Lung (tissue), 11 donors: ENCODE measurements at regions not wholly inside any gene's neighbourhood (a gene's known extent, or its start where the extent isn't known, plus 50 kb on each side); places are given as distances from the start of the nearest gene placed in this dataset.

Experiments used
- ATAC-seq: fragments of 200-7000 bp; cut with Tn5 transposase; one replicate; pipeline ENCODE4 v1.9.1; 2020; ENCODE audit warnings: moderate number of reproducible peaks; ENCODE audit not compliant: insufficient read depth, low FRiP score
- DNase-seq, 3 donors: peaks; one replicate each; pipeline ENCODE4 v3.0.0-alpha.2; 2013 to 2017
- H3K27ac ChIP-seq, 2 donors: one replicate each; pipeline ENCODE4 v1.5.1; 2013; ENCODE audit warnings: mild to moderate bottlenecking in 2 of 2, moderate library complexity in 2 of 2, control low read depth in 1 of 2, inconsistent platforms in 1 of 2, low read depth in 1 of 2, low read length in 1 of 2
- H3K27me3 ChIP-seq, 3 donors: one replicate each; pipeline ENCODE4 v1.5.1; 2013; ENCODE audit warnings: low read length in 2 of 3; ENCODE audit not compliant: control insufficient read depth in 3 of 3, insufficient read depth in 3 of 3
- H3K36me3 ChIP-seq, 4 donors: one replicate each; pipeline ENCODE4 v1.5.1; 2013; ENCODE audit warnings: low read length in 4 of 4, mild to moderate bottlenecking in 1 of 4, moderate library complexity in 1 of 4; ENCODE audit not compliant: control insufficient read depth in 4 of 4, insufficient read depth in 4 of 4
- H3K4me1 ChIP-seq, 5 donors: one replicate each; pipeline ENCODE4 v1.5.1; 2013; ENCODE audit warnings: low read length in 5 of 5, mild to moderate bottlenecking in 2 of 5, moderate library complexity in 1 of 5; ENCODE audit not compliant: control insufficient read depth in 5 of 5, insufficient read depth in 5 of 5
- H3K4me3 ChIP-seq: one replicate; pipeline ENCODE4 v1.5.1; 2013; ENCODE audit warnings: mild to moderate bottlenecking, control low read depth, moderate library complexity
- H3K9ac ChIP-seq, 2 donors: one replicate each; pipeline ENCODE4 v1.5.1; 2013; ENCODE audit warnings: low read length in 2 of 2, control low read depth in 1 of 2; ENCODE audit not compliant: insufficient read depth in 1 of 2
- H3K9me3 ChIP-seq, 4 donors: one replicate each; pipeline ENCODE4 v1.5.1; 2013; ENCODE audit warnings: low read length in 3 of 4, mild to moderate bottlenecking in 1 of 4, moderate library complexity in 1 of 4; ENCODE audit not compliant: control insufficient read depth in 4 of 4, insufficient read depth in 3 of 4
- WGBS, 2 donors: extraction: QIAGEN DNeasy Blood & Tissue Kit; methylation state at CpG; one replicate each; pipeline ENCODE4 v1.1.7; 2013; 5-methylcytosine and 5-hydroxymethylcytosine counted together
- TF ChIP-seq, protein P1 (sequence below): IDR thresholded peaks from 2 replicates; pipeline ENCODE4 v1.5.1; 2012; ENCODE audit warnings: mild to moderate bottlenecking; ENCODE audit errors: control extremely low read depth, extremely low read depth
- donor health status: control.
- donor health status: control.
- donor health status: Bipolar disorder and iron deficiency.
- donor health status: healthy.
- donor health status: DM: yes; HTN: yes; CAD: no.

DNA sequence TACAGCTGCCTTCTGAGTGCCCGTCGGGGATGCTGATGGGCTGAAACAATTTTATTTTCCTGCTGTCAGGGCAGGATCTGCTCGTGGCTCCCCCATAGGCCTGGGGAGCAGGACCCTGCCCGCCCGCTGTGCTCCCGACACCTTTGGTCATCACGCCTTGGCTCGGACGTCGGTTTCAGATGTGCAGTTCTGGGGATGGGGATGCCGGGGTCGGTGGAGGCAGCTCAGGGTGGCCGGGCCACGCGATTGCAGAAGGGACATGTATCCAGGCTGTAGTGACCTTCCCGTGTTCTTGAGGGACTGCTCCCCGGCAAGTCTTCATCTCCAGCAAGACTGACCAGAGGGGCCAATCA is 1150.5 kb downstream of the BRD1 start:
- no peak for ATAC-seq
- H3K9me3 ChIP-seq, result peaks cover 0 to 11% (median 1%) of the 10 kb centered on the region in 4 donors
- WGBS, 2 donors, result 86 to 93% methylated on average over 17 of the region's 17 CpGs
- no peak overlapping the region for H3K27ac ChIP-seq
- TF ChIP-seq, protein P1, sequence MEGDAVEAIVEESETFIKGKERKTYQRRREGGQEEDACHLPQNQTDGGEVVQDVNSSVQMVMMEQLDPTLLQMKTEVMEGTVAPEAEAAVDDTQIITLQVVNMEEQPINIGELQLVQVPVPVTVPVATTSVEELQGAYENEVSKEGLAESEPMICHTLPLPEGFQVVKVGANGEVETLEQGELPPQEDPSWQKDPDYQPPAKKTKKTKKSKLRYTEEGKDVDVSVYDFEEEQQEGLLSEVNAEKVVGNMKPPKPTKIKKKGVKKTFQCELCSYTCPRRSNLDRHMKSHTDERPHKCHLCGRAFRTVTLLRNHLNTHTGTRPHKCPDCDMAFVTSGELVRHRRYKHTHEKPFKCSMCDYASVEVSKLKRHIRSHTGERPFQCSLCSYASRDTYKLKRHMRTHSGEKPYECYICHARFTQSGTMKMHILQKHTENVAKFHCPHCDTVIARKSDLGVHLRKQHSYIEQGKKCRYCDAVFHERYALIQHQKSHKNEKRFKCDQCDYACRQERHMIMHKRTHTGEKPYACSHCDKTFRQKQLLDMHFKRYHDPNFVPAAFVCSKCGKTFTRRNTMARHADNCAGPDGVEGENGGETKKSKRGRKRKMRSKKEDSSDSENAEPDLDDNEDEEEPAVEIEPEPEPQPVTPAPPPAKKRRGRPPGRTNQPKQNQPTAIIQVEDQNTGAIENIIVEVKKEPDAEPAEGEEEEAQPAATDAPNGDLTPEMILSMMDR, result no peak
- no peaks in the 10 kb centered on the region for H3K4me1 ChIP-seq
- DNase-seq, result no peak
- no peak overlapping the region for H3K4me3 ChIP-seq
- H3K27me3 ChIP-seq, result no peaks in the 10 kb centered on the region
- H3K36me3 ChIP-seq, result no peaks in the 10 kb centered on the region
- H3K9ac ChIP-seq, result no peak overlapping the region

DNA sequence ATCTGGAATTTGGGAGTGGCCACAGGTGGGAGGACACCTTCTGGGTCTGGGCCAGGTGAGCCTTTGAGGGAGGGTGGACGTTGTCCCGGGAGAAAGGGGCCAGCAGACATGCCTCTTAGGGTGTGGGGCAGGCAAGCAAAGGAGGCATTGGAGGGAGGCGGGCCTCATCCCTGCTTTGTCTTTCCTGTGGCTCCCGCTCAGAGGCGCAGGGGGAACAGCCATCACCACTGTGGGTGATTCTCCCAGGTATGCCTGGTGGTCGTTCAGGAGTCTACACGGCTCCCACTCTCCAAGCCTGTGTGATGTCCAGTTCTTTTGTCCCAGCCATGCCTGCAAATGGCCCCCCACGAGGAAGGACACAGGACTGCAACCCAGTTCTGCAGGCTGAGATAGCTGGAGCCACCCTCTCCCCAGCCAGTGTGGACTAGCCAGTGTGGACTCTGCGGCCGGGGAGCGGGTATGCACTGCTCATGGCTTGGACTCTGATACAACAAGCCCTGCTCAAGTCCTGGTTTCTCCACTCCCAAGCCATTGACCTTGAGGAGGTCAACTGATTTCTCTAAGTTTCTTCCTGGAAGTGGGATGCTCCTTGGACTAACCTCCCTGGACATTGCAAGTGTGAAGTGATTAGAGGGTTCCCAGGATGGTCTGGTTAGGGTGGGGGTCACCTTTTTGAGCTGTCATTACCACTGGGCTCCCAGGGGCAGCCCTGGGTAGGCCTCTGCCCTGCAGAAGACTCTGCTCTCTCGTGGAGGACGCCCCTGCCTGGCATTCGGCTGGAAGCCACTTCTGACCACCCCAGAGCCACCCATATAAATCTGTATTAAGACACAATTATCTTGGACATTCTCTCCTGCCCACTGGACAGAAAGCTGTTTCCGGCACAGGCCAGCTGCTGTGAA is 1151.2 kb downstream of the BRD1 start:
- no peaks in the 10 kb centered on the region for H3K27me3 ChIP-seq
- H3K9me3 ChIP-seq, result peaks cover 0 to 17% (median 1%) of the 10 kb centered on the region in 4 donors
- no peaks in the 10 kb centered on the region for H3K4me1 ChIP-seq
- H3K36me3 ChIP-seq, result no peaks in the 10 kb centered on the region
- no peak overlapping the region for H3K9ac ChIP-seq
- H3K4me3 ChIP-seq, result no peak overlapping the region
- TF ChIP-seq, protein P1, result no peak
- DNase-seq, result no peak
- ATAC-seq, result no peak
- H3K27ac ChIP-seq, result no peak overlapping the region
- 87 to 88% methylated on average over 15 of the region's 15 CpGs for WGBS, 2 donors

DNA sequence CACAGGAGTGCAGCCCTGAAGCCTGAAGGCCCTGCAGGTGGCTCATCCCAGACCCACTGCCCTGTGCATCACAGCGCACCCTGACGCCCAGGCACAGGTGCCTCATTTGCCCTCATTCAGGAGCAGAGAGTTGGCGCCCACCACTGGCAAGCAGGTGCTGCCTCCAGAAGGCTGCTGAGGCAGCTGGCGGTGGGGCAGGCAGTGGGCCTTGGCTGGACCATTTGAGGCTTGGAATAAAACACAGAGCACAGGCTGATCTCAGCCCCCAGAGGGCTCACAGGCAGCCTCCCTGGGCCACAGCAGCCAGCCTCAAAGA is 1151.9 kb downstream of the BRD1 start:
- TF ChIP-seq, protein P1, result no peak
- H3K27me3 ChIP-seq, result no peaks in the 10 kb centered on the region
- WGBS, 2 donors, result 95 to 96% methylated on average over 4 of the region's 4 CpGs

More for the DNA sequence above, 1151.9 kb downstream of the BRD1 start:
- Histone ChIP-seq H3K9me3 (peaks cover 0 to 19% (median 3%) of the 10 kb centered on the region in 4 donors), H3K4me3 (no peak overlapping the region), H3K9ac (no peak overlapping the region), H3K27ac (no peak overlapping the region), H3K36me3 (no peaks in the 10 kb centered on the region), H3K4me1 (no peaks in the 10 kb centered on the region)
- no peak for DNase-seq
- ATAC-seq, result no peak
